ENCODE measurements at regions not wholly inside any gene's neighbourhood (a gene's known extent, or its start where the extent isn't known, plus 50 kb on each side); places are given as distances from the start of the nearest gene placed in this dataset.

- Histone ChIP-seq H3F3A (ENCODE audit: insufficient read depth, low read length, poor library complexity, severe bottlenecking) (peaks cover 5% of the 10 kb centered on the region), H3K27ac (ENCODE audit: low read length) (no peak overlapping the region), H3K27me3 (ENCODE audit: insufficient read depth, low read depth, low read length) (no peaks in the 10 kb centered on the region), H2AFZ (ENCODE audit: low read depth, low read length) (no peak overlapping the region), H3K4me2 (ENCODE audit: low read length) (no peak overlapping the region), H3K9ac (ENCODE audit: low read length) (no peak overlapping the region), H3K9me2 (ENCODE audit: insufficient read depth, low read length) (no peaks in the 10 kb centered on the region), H3K79me2 (replicated peaks; ENCODE audit: insufficient read depth, low read length) (no peaks in the 10 kb centered on the region), H3K36me3 (ENCODE audit: insufficient read depth, low read length) (no peaks in the 10 kb centered on the region), H3K4me3 (ENCODE audit: low read length) (no peak overlapping the region), H4K20me1 (ENCODE audit: insufficient read depth) (no peaks in the 10 kb centered on the region), H3K9me3 (ENCODE audit: low read length) (no peaks in the 10 kb centered on the region)
- no peak for TF ChIP-seq TAF1 (IDR thresholded peaks at IDR 0.05; ENCODE audit: low read depth)
- TF ChIP-seq SMC3 (conservative IDR thresholded peaks at IDR 0.05; ENCODE audit: poor library complexity) = no peak
- no peak for TF ChIP-seq REST (IDR thresholded peaks at IDR 0.05; ENCODE audit: borderline replicate concordance)
- TF ChIP-seq EZH2 (IDR thresholded peaks at IDR 0.05; ENCODE audit: borderline replicate concordance, insufficient read depth, low read length, poor library complexity, severe bottlenecking) = no peak
- no peak for TF ChIP-seq EP300 (conservative IDR thresholded peaks at IDR 0.05; ENCODE audit: poor library complexity, severe bottlenecking)
Measured at GRCh38 chr1:187076922-187077321, 248.2 kb downstream of the PLA2G4A start.

- H3K27ac ChIP-seq (ENCODE audit: low read length) = no peak overlapping the region
- H4K20me1 ChIP-seq (ENCODE audit: insufficient read depth) = no peaks in the 10 kb centered on the region
- H3K4me2 ChIP-seq (ENCODE audit: low read length) = no peak overlapping the region
- no peak overlapping the region for H3K4me3 ChIP-seq (ENCODE audit: low read length)
- peaks cover 5% of the 10 kb centered on the region for H3F3A ChIP-seq (ENCODE audit: insufficient read depth, low read length, poor library complexity, severe bottlenecking)
- no peak overlapping the region for H2AFZ ChIP-seq (ENCODE audit: low read depth, low read length)
- TF ChIP-seq CTCF (IDR thresholded peaks at IDR 0.05; ENCODE audit: poor library complexity, severe bottlenecking) = no peak
- no peak for TF ChIP-seq MXI1 (conservative IDR thresholded peaks at IDR 0.05; ENCODE audit: poor library complexity, severe bottlenecking)
- no peak for TF ChIP-seq POLR2AphosphoS5 (IDR thresholded peaks at IDR 0.05)
- no peak for TF ChIP-seq EP300 (conservative IDR thresholded peaks at IDR 0.05; ENCODE audit: poor library complexity, severe bottlenecking)
- TF ChIP-seq SMC3 (conservative IDR thresholded peaks at IDR 0.05; ENCODE audit: poor library complexity) = no peak
- TF ChIP-seq REST (IDR thresholded peaks at IDR 0.05; ENCODE audit: borderline replicate concordance) = no peak
- no peak for TF ChIP-seq EZH2 (IDR thresholded peaks at IDR 0.05; ENCODE audit: borderline replicate concordance, insufficient read depth, low read length, poor library complexity, severe bottlenecking)
- TF ChIP-seq TAF1 (IDR thresholded peaks at IDR 0.05; ENCODE audit: low read depth) = no peak
- TF ChIP-seq RAD21 (conservative IDR thresholded peaks at IDR 0.05) = no peak
- H3K9ac ChIP-seq (ENCODE audit: low read length) = no peak overlapping the region
- no peaks in the 10 kb centered on the region for H3K9me2 ChIP-seq (ENCODE audit: insufficient read depth, low read length)
- no peaks in the 10 kb centered on the region for H3K27me3 ChIP-seq (ENCODE audit: insufficient read depth, low read depth, low read length)
- H3K79me2 ChIP-seq (replicated peaks; ENCODE audit: insufficient read depth, low read length) = no peaks in the 10 kb centered on the region
- no peaks in the 10 kb centered on the region for H3K9me3 ChIP-seq (ENCODE audit: low read length)
- no peaks in the 10 kb centered on the region for H3K36me3 ChIP-seq (ENCODE audit: insufficient read depth, low read length)
Measured at GRCh38 chr1:187078321-187078720, 249.6 kb downstream of the PLA2G4A start.
